DND-41 (cell line): ENCODE measurements at regions not wholly inside any gene's neighbourhood (a gene's known extent, or its start where the extent isn't known, plus 50 kb on each side); places are given as distances from the start of the nearest gene placed in this dataset.

Experiments
- ATAC-seq: fragments of 200-7000 bp; cut with Tn5 transposase; 3 replicates; pipeline ENCODE4 v1.9.1; 2021; ENCODE audit warnings: low read depth; ENCODE audit not compliant: insufficient read depth
- DNase-seq: peaks from one replicate; pipeline ENCODE4 v3.0.0-alpha.2; 2020
- H2AFZ ChIP-seq: 2 replicates; pipeline ENCODE4 v1.6.0; 2012; ENCODE audit warnings: low read depth, low read length
- H3K27ac ChIP-seq: 2 replicates; pipeline ENCODE4 v1.5.1; 2012; ENCODE audit warnings: low read length, inconsistent platforms
- H3K27me3 ChIP-seq: fragments of 200-600 bp; sonication (generic); 2 replicates; pipeline ENCODE4 v1.6.0; 2012; ENCODE audit warnings: low read length, mild to moderate bottlenecking, inconsistent platforms; ENCODE audit not compliant: insufficient read depth, poor library complexity
- H3K36me3 ChIP-seq: 2 replicates; pipeline ENCODE4 v1.5.1; 2012; ENCODE audit warnings: low read length, inconsistent platforms; ENCODE audit not compliant: insufficient read depth
- H3K4me1 ChIP-seq: 2 replicates; pipeline ENCODE4 v1.5.1; 2012; ENCODE audit warnings: mild to moderate bottlenecking, low read length; ENCODE audit not compliant: insufficient read depth
- H3K4me2 ChIP-seq: 2 replicates; pipeline ENCODE4 v1.6.0; 2012; ENCODE audit warnings: mild to moderate bottlenecking, moderate library complexity, low read length, inconsistent platforms; ENCODE audit not compliant: insufficient read depth
- H3K4me3 ChIP-seq, 2 experiments: fragments of 200-600 bp in 1 of 2; shearing (Covaris generic) in 1 of 2; 2 replicates each; pipeline ENCODE4 v1.5.1; 2012 to 2016; ENCODE audit warnings: inconsistent platforms in 2 of 2, low read length in 2 of 2, mild to moderate bottlenecking in 2 of 2, low read depth in 1 of 2, moderate library complexity in 1 of 2
- H3K79me2 ChIP-seq: 2 replicates; pipeline ENCODE4 v1.6.0; 2012; ENCODE audit warnings: low read length, inconsistent platforms; ENCODE audit not compliant: insufficient read depth
- H3K9ac ChIP-seq: 2 replicates; pipeline ENCODE4 v1.6.0; 2012; ENCODE audit warnings: low read depth, mild to moderate bottlenecking, inconsistent platforms, low read length, moderate library complexity
- H3K9me3 ChIP-seq: 2 replicates; pipeline ENCODE4 v1.5.1; 2012; ENCODE audit warnings: low read length, moderate library complexity, mild to moderate bottlenecking, inconsistent platforms; ENCODE audit not compliant: insufficient read depth, severe bottlenecking
- H4K20me1 ChIP-seq: 2 replicates; pipeline ENCODE4 v1.6.0; 2012; ENCODE audit warnings: low read length; ENCODE audit not compliant: insufficient read depth
- CTCF ChIP-seq: IDR thresholded peaks from 2 replicates; pipeline ENCODE4 v1.5.1; 2012; ENCODE audit warnings: borderline replicate concordance, low read length, moderate library complexity, mild to moderate bottlenecking; ENCODE audit not compliant: poor library complexity, severe bottlenecking; ENCODE audit errors: extremely low read depth
- EZH2 ChIP-seq: IDR thresholded peaks from 3 replicates; pipeline ENCODE4 v1.6.1; 2012; ENCODE audit warnings: borderline replicate concordance, low read depth, mild to moderate bottlenecking, moderate library complexity, low read length, inconsistent platforms; ENCODE audit not compliant: severe bottlenecking

- Histone ChIP-seq H3K9me3 (no peaks in the 10 kb centered on the region), H3K27me3 (no peaks in the 10 kb centered on the region), H3K27ac (no peak overlapping the region), H3K79me2 (no peaks in the 10 kb centered on the region), H4K20me1 (no peaks in the 10 kb centered on the region), H3K36me3 (no peaks in the 10 kb centered on the region), H3K4me1 (peaks cover 4% of the 10 kb centered on the region), H3K9ac (no peak overlapping the region), H2AFZ (no peak overlapping the region), H3K4me2 (no peak overlapping the region), H3K4me3 (no peak overlapping the region)
- ATAC-seq: no peak
- no peak for TF ChIP-seq EZH2
- no peak for TF ChIP-seq CTCF
- no peak for DNase-seq
Measured at GRCh38 chr18:44569391-44570055, 111.2 kb upstream of the SETBP1 start.

- Histone ChIP-seq H3K79me2 (no peaks in the 10 kb centered on the region), H3K4me2 (no peak overlapping the region), H3K4me1 (no peaks in the 10 kb centered on the region), H4K20me1 (no peaks in the 10 kb centered on the region), H3K4me3 (no peak overlapping the region), H3K27me3 (no peaks in the 10 kb centered on the region), H3K27ac (no peak overlapping the region), H3K9ac (no peak overlapping the region), H3K9me3 (no peaks in the 10 kb centered on the region), H2AFZ (no peak overlapping the region), H3K36me3 (no peaks in the 10 kb centered on the region)
- ATAC-seq (no peak), DNase-seq (no peak)
- TF ChIP-seq EZH2 (no peak), CTCF (peak; percentile 61)
Measured at GRCh38 chr18:44579028-44579702, 101.5 kb upstream of the SETBP1 start.

- Histone ChIP-seq H3K79me2 (no peaks in the 10 kb centered on the region), H3K9me3 (no peaks in the 10 kb centered on the region), H2AFZ (no peak overlapping the region), H3K4me3 (no peak overlapping the region), H3K9ac (no peak overlapping the region), H4K20me1 (no peaks in the 10 kb centered on the region), H3K4me1 (no peaks in the 10 kb centered on the region), H3K27ac (no peak overlapping the region), H3K27me3 (no peaks in the 10 kb centered on the region), H3K36me3 (no peaks in the 10 kb centered on the region), H3K4me2 (no peak overlapping the region)
- ATAC-seq (no peak), DNase-seq (no peak)
- TF ChIP-seq EZH2: no peak
- no peak for TF ChIP-seq CTCF
Measured at GRCh38 chr18:44579745-44580144, 100.9 kb upstream of the SETBP1 start.
